ENCODE measurements at regions not wholly inside any gene's neighbourhood (a gene's known extent, or its start where the extent isn't known, plus 50 kb on each side); places are given as distances from the start of the nearest gene placed in this dataset.

DNA sequence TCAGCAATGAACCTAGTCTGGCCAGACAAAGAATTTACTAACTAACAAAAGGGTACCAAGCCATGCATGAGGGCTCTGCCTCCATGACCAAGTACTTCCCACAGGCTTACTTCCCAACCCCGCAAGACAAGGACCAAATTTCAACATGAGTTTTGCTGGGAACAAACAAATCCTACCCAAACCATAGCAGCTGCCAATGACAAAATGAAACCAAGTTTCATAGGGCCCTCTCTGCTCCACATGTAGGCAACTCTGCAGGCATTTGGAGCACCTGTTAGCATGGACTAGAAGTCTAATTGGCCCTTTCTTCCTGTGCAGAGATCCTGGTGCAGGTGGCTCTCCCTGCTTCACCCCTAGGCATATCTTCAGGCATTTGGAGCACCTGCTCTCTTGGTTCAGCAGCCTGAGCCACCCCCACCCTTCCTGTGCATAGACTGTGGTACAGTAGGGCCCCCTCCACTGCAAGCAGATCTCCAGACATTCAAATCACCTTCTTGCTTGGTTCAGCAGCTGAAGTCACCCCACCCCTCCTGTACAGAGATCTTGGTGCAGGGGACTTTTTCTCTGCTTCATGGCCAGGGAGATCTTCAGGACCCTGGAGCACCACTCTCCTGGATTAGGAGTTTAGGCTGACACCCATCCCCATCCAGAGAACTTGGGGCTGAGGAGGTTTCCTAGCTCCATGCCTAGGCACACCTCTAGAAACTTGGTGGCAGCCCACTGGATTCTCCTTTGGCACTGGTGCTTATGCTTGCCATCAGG, 308.7 kb downstream of the RPAP3 start (continued):
- TF ChIP-seq, protein P1, sequence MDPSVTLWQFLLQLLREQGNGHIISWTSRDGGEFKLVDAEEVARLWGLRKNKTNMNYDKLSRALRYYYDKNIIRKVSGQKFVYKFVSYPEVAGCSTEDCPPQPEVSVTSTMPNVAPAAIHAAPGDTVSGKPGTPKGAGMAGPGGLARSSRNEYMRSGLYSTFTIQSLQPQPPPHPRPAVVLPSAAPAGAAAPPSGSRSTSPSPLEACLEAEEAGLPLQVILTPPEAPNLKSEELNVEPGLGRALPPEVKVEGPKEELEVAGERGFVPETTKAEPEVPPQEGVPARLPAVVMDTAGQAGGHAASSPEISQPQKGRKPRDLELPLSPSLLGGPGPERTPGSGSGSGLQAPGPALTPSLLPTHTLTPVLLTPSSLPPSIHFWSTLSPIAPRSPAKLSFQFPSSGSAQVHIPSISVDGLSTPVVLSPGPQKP (IDR thresholded peaks at IDR 0.05; ENCODE audit: borderline replicate concordance, low read depth, low read length) = no peak
- no peak for TF ChIP-seq CEBPB (IDR thresholded peaks at IDR 0.05; ENCODE audit: low read depth, low read length)
- TF ChIP-seq FOS (IDR thresholded peaks at IDR 0.05; ENCODE audit: low read depth, low read length) = no peak
- TF ChIP-seq RAD21 (IDR thresholded peaks at IDR 0.05; ENCODE audit: low read length) = no peak
- no peak for TF ChIP-seq MAZ (IDR thresholded peaks at IDR 0.05; ENCODE audit: borderline replicate concordance, low read depth, low read length)
- TF ChIP-seq MXI1 (IDR thresholded peaks at IDR 0.05; ENCODE audit: borderline replicate concordance, low read depth, low read length) = no peak
